ENCODE measurements at regions not wholly inside any gene's neighbourhood (a gene's known extent, or its start where the extent isn't known, plus 50 kb on each side); places are given as distances from the start of the nearest gene placed in this dataset.

GRCh38 chr2:508121-508520 is 169.1 kb downstream of the TMEM18 start:
- intact Hi-C loops (cut with micrococcal nuclease) = no loop called here
- no peak for DNase-seq

GRCh38 chr2:506866-507265 is 170.3 kb downstream of the TMEM18 start:
- Histone ChIP-seq H3K4me1 (no peaks in the 10 kb centered on the region), H3K36me3 (no peaks in the 10 kb centered on the region), H3K9me3 (replicated peaks) (no peaks in the 10 kb centered on the region), H3K4me3 (no peak overlapping the region), H3K27me3 (ENCODE audit: low read depth) (peaks cover 65% of the 10 kb centered on the region), H3K27ac (replicated peaks) (no peak overlapping the region)
- intact Hi-C loops (cut with micrococcal nuclease) = no loop called here
- DNase-seq = no peak
- no peak for TF ChIP-seq CTCF (IDR thresholded peaks at IDR 0.05; ENCODE audit: borderline replicate concordance)

More at GRCh38 chr2:508121-508520, 169.1 kb downstream of the TMEM18 start:
- peaks cover 67% of the 10 kb centered on the region for H3K27me3 ChIP-seq (ENCODE audit: low read depth)
- no peak for TF ChIP-seq CTCF (IDR thresholded peaks at IDR 0.05; ENCODE audit: borderline replicate concordance)
- no peak overlapping the region for H3K27ac ChIP-seq (replicated peaks)
- H3K4me1 ChIP-seq = no peaks in the 10 kb centered on the region
- no peaks in the 10 kb centered on the region for H3K36me3 ChIP-seq
- no peak overlapping the region for H3K4me3 ChIP-seq
- H3K9me3 ChIP-seq (replicated peaks) = no peaks in the 10 kb centered on the region

- intact Hi-C loops (cut with micrococcal nuclease) = no loop called here
- DNase-seq = no peak
- no peaks in the 10 kb centered on the region for H3K4me1 ChIP-seq
- no peaks in the 10 kb centered on the region for H3K9me3 ChIP-seq (replicated peaks)
- H3K4me3 ChIP-seq = no peak overlapping the region
- TF ChIP-seq CTCF (IDR thresholded peaks at IDR 0.05; ENCODE audit: borderline replicate concordance) = no peak
- no peak overlapping the region for H3K27ac ChIP-seq (replicated peaks)
- H3K27me3 ChIP-seq (ENCODE audit: low read depth) = peaks cover 69% of the 10 kb centered on the region
- H3K36me3 ChIP-seq = no peaks in the 10 kb centered on the region
These were observed 170.8 kb downstream of the TMEM18 start for GRCh38 chr2:506451-506850.

- Histone ChIP-seq H3K9me3 (replicated peaks) (no peaks in the 10 kb centered on the region), H3K27me3 (ENCODE audit: low read depth) (peaks cover 74% of the 10 kb centered on the region), H3K36me3 (no peaks in the 10 kb centered on the region), H3K4me1 (no peaks in the 10 kb centered on the region), H3K4me3 (no peak overlapping the region), H3K27ac (replicated peaks) (no peak overlapping the region)
- intact Hi-C loops (cut with micrococcal nuclease) = no loop called here
- DNase-seq = no peak
- no peak for TF ChIP-seq CTCF (IDR thresholded peaks at IDR 0.05; ENCODE audit: borderline replicate concordance)
These were observed 171.3 kb downstream of the TMEM18 start for GRCh38 chr2:505941-506340.

GRCh38 chr2:503288-503999 is 173.8 kb downstream of the TMEM18 start:
- H3K9me3 ChIP-seq (replicated peaks) = no peaks in the 10 kb centered on the region
- TF ChIP-seq CTCF (IDR thresholded peaks at IDR 0.05; ENCODE audit: borderline replicate concordance) = no peak
- intact Hi-C loops (cut with micrococcal nuclease) = no loop called here
- no peaks in the 10 kb centered on the region for H3K36me3 ChIP-seq
- no peak for DNase-seq
- no peak overlapping the region for H3K27ac ChIP-seq (replicated peaks)
- no peak overlapping the region for H3K4me3 ChIP-seq
- H3K4me1 ChIP-seq = no peaks in the 10 kb centered on the region
- H3K27me3 ChIP-seq (ENCODE audit: low read depth) = peaks cover 78% of the 10 kb centered on the region

All from left ventricle myocardium inferior (tissue), 1 donor.